ENCODE measurements at regions not wholly inside any gene's neighbourhood (a gene's known extent, or its start where the extent isn't known, plus 50 kb on each side); places are given as distances from the start of the nearest gene placed in this dataset.

- Histone ChIP-seq H3K56ac (replicated peaks; ENCODE audit: insufficient read length, low read depth, low read length) (no peak overlapping the region), H3K36me3 (ENCODE audit: control insufficient read depth in 2 of 4, insufficient read depth in 4 of 4, low read length in 3 of 4) (no peaks in the 10 kb centered on the region), H3K79me1 (ENCODE audit: low read depth, low read length) (no peaks in the 10 kb centered on the region), H2BK15ac (ENCODE audit: low read length) (no peak overlapping the region), H3K4me3 (ENCODE audit: extremely low read depth in 1 of 4, insufficient read depth in 2 of 4, low read depth in 3 of 4, low read length in 4 of 4) (no peak overlapping the region), H3K27me3 (replicated peaks in 1 of 4; ENCODE audit: control insufficient read depth in 3 of 4, extremely low read depth in 1 of 4, insufficient read depth in 3 of 4, low read length in 3 of 4) (peaks cover 0 to 1% (median 0%) of the 10 kb centered on the region in 4 experiments; a peak in 1 of 7 replicates), H3K4me1 (replicated peaks in 1 of 4; ENCODE audit: control insufficient read depth in 3 of 4, insufficient read depth in 4 of 4, low read length in 3 of 4) (no peaks in the 10 kb centered on the region), H2BK5ac (ENCODE audit: low read depth, low read length) (no peak overlapping the region), H3K4ac (replicated peaks; ENCODE audit: insufficient read length, low read depth, low read length) (no peak overlapping the region), H4K8ac (ENCODE audit: extremely low read depth, insufficient read depth, low read length) (no peak overlapping the region), H3K4me2 (ENCODE audit: insufficient read depth in 1 of 2, low read depth in 2 of 2, low read length in 2 of 2) (no peak overlapping the region), H3K79me2 (ENCODE audit: control insufficient read depth in 1 of 2, insufficient read depth in 2 of 2, low read length in 2 of 2) (no peaks in the 10 kb centered on the region), H2BK120ac (replicated peaks; ENCODE audit: low read depth, low read length) (no peak overlapping the region), H3K9me3 (ENCODE audit: insufficient read depth in 2 of 2, low read depth in 1 of 2, low read length in 1 of 2) (no peaks in the 10 kb centered on the region), H3K14ac (ENCODE audit: insufficient read length) (no peak overlapping the region), H2BK20ac (ENCODE audit: low read length) (no peak overlapping the region), H2AK5ac (ENCODE audit: low read depth, low read length) (no peak overlapping the region), H4K20me1 (replicated peaks in 1 of 2; ENCODE audit: control insufficient read depth in 1 of 2, insufficient read depth in 2 of 2, low read length in 2 of 2) (no peaks in the 10 kb centered on the region), H3K18ac (ENCODE audit: extremely low read depth, low read length) (no peak overlapping the region), H4K91ac (replicated peaks; ENCODE audit: insufficient read length, low read length) (no peak overlapping the region), H3K27ac (ENCODE audit: low read depth, low read length) (no peak overlapping the region), H2BK12ac (ENCODE audit: low read depth, low read length) (no peak overlapping the region), H3K23ac (ENCODE audit: insufficient read length) (no peak overlapping the region), H4K5ac (ENCODE audit: insufficient read length, low read depth, low read length) (no peak overlapping the region), H3K9ac (replicated peaks in 1 of 4; ENCODE audit: extremely low read depth in 1 of 4, low read depth in 3 of 4, low read length in 3 of 4) (no peak overlapping the region), H3K23me2 (ENCODE audit: low read depth, low read length) (no peaks in the 10 kb centered on the region), H2AFZ (ENCODE audit: low read length) (no peak overlapping the region)
- FAIRE-seq = no peak
- TF ChIP-seq CTBP2 (IDR thresholded peaks at IDR 0.05; ENCODE audit: borderline replicate concordance, insufficient read depth, insufficient read length, low read length) = no peak
- no peak for TF ChIP-seq SUZ12 (IDR thresholded peaks at IDR 0.05; ENCODE audit: low read length)
- no peak for TF ChIP-seq POLR2AphosphoS5 (IDR thresholded peaks at IDR 0.05; ENCODE audit: low read depth, low read length)
- no peak for TF ChIP-seq MAX (IDR thresholded peaks at IDR 0.05)
- TF ChIP-seq BACH1 (IDR thresholded peaks at IDR 0.05; ENCODE audit: low read length) = no peak
- TF ChIP-seq CREB1 (IDR thresholded peaks at IDR 0.05) = no peak
- no peak for TF ChIP-seq RNF2 (IDR thresholded peaks at IDR 0.05; ENCODE audit: borderline replicate concordance, low read depth, low read length, missing control alignments, poor library complexity, severe bottlenecking)
- TF ChIP-seq SIRT6 (IDR thresholded peaks at IDR 0.05; ENCODE audit: low read length) = no peak
- POLR2A ChIA-PET (ENCODE audit: partially characterized antibody) = no interaction called here
- 90% methylated on average over 2 of the region's 2 CpGs; no CpG with 5 or more reads in 1 of the 2 experiments for WGBS, 2 experiments (ENCODE audit: extremely low coverage in 1 of 2, insufficient coverage in 1 of 2, insufficient read length in 1 of 2, insufficient replicate concordance in 2 of 2, low coverage in 1 of 2, low lambda C conversion rate in 2 of 2, missing lambda C conversion rate in 1 of 2)
- CTCF ChIA-PET (ENCODE audit: partially characterized antibody) = interaction anchor here (1.0 to 1.1 kb wide), 3 partner anchors 14 to 183 kb away, joined by 3 to 4 read pairs (median 3); no protein-coding TSS in a partner anchor
- DNase-seq (ENCODE audit: low read depth in 1 of 2, low spot score in 2 of 2) = no peak
Observed at GRCh38 chr3:157805538-157805937, 300.7 kb downstream of the SHOX2 start.
